Endometrial microvascular endothelial cells (primary cell): ENCODE measurements at regions not wholly inside any gene's neighbourhood (a gene's known extent, or its start where the extent isn't known, plus 50 kb on each side); places are given as distances from the start of the nearest gene placed in this dataset.
"Not testable (repeated sequence)": the region's sequence is repeated elsewhere in the genome, so short reads cannot be mapped to it uniquely, and the experiment has no call there.

Experiments
- in situ Hi-C: cut with HindIII; loops from 2 replicates; pipeline ENCODE4 v1.10.0; 2017; ENCODE audit warnings: low sequenced_read_pairs, low pct_unique_long_range_greater_than_20kb; ENCODE audit errors: inconsistent ontology term

DNA sequence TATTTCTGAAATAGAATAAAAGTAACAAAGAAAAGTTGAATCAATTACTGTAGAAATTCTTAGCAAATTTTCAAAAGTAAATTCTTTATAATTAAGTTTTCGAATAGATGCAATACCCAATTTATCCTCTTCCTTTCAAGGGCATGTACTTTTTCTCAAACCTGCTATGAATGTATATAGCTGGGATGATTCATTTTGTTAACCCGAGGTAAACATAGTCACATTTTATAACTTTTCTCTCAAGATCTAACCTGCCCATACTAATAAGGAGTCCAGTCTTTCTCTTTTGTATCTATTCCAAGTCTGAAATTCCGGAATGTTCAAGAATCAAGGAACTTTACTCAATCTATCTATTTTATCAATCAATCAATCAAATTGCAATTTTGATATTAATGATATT is 1072.9 kb downstream of the REEP3 start:
- in situ Hi-C loops, result no loop called here

- in situ Hi-C loops, result no loop called here
These were observed 1077.4 kb downstream of the REEP3 start for GRCh38 chr10:64598600-64598999.

DNA sequence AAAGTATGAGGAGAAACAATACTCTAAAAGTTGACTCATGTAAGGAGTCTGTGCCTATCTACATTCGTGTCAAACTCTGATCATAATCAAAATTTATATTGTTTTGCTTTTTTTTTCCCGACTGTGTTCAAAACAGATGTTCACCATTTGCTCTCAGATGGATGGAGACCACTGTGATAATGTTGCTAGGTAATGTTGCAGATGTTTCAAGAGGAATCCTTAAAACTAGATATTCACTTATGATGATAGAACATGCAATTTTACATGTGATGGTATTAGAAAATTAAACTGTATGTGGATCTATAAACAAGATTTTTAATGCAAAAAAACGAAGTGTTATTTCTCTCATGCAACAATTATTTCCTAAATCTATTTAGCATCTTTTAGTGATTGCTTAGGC is 1080.1 kb downstream of the REEP3 start:
- in situ Hi-C loops, result no loop called here

DNA sequence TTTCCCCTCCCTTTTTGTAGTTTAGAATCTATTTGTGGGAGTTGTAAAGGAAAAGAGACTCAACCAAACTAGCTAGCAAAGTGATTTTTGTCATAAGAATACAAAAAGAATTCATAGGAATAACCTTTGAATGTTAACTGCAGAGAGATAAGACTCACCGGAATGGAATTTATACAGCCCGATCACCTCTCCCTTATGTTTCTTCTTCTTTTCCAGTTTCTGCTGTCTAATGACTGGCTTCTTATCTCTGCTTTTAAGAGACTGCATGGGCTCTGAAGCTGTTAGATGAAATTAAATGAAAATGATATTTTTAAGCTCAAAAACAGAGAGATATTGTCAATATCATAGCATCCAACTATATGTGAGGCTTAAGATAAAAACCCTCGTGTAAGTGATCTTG is 1095.9 kb downstream of the REEP3 start:
- in situ Hi-C loops, result no loop called here

DNA sequence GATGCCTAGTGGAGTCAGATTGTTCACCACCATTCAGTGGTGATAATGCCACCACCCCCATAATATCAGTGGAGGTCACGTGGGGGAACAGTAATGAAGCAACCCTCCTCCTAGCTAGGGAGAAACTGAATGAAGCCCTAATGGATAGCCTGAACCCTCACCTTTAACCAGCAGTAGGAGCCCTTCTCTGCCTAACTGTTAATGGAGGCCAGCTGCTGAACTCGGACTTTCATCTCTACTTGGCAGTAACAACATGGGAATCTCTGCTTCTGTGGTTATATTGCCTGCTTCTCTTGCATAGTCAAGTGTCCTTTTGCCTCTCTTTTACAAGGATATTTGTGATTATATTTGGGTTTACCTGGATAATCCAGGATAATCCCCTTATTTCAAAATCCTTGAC is 1097.9 kb downstream of the REEP3 start:
- in situ Hi-C loops, result no loop called here

DNA sequence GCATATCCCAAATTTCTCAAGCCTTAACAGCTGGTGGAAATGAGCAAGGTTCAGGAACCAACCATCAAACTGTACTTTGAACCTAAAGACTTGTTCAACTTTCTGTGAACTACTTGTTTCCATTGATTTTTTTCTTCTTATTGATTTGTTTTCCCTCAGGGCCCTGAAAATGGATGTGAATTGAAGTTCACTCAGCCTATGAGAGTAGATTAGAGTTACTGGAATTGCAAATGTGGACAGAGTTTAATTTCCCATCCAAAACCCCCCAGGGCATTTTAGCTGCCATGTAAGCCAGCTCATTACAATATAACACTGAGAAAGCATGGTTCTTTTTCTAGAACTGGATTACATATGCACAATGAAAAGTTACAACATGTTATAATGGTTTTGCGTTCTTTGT is 1105.7 kb downstream of the REEP3 start:
- in situ Hi-C loops, result no loop called here

GRCh38 chr10:64630534-64630933 is 1109.3 kb downstream of the REEP3 start:
- in situ Hi-C loops, result no loop called here

DNA sequence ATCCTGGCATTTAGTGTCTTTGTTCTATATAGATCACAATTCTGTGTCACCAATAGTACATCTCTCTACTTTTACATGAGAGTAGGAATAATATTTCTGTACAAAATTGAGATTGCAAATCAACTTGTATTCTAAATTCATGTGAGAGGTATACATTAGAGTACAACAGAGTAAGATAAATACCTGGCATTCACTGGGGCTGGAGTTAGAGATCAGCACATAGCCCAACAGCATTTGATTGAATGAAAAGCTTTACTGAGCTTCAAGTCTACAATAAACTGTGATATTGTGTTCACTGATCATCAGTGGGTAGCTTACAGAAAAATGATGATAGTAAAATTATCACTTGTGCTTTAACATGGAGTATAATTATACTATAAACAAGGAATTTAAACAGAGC is 1114.7 kb downstream of the REEP3 start:
- in situ Hi-C loops, result no loop called here

GRCh38 chr10:64636461-64636860 is 1115.3 kb downstream of the REEP3 start:
- in situ Hi-C loops, result no loop called here

GRCh38 chr10:64637939-64638338 is 1116.7 kb downstream of the REEP3 start:
- in situ Hi-C loops, result no loop called here

GRCh38 chr10:64648915-64649314 is 1127.7 kb downstream of the REEP3 start:
- in situ Hi-C loops, result no loop called here

- in situ Hi-C loops, result no loop called here
These were observed 1137.3 kb downstream of the REEP3 start for GRCh38 chr10:64658528-64658927.

GRCh38 chr10:64659311-64659710 is 1138.1 kb downstream of the REEP3 start:
- in situ Hi-C loops, result no loop called here

GRCh38 chr10:64682043-64682442 is 1160.8 kb downstream of the REEP3 start:
- in situ Hi-C loops, result no loop called here

DNA sequence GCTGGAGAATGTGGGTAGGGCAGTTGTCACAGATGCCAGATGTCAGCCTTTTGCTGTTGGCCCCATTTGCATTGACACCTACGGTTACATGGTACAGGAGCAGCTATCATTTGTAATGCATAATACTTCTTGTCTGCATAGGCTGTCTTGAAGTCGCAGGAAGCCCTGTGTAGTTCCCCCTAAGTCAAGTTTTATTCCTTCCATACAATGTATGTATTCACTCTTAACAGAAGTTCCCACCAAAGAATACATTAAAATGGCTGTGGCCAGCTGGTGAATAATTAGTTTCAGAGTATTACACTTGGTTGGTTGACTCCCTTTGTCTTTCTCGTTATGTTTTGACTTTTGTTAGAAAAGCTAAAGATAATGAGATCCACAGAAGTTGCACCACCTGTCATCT is 1169.0 kb downstream of the REEP3 start:
- in situ Hi-C loops, result no loop called here

DNA sequence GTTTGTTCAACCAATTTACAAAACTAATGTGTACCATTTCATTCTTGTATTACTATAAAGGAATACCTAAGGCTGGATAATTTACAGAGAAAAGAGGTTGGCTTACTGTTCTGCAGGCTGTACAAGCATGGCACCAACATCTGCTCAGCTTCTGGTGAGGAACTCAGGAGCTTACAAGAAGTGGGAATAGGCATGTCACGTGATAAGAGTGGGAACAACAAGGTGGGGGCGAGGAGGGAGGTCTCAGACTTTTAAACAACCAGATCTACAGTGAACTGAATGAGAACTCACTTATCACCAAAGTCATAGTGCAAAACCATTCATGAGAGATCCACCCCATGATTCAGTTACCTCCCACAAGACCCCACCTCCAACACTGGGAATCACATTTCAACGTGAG is 1178.0 kb downstream of the REEP3 start:
- in situ Hi-C loops, result no loop called here

- in situ Hi-C loops, result not testable (repeated sequence)
These were observed 1180.9 kb downstream of the REEP3 start for GRCh38 chr10:64702086-64702485.

- in situ Hi-C loops, result no loop called here
These were observed 1187.9 kb downstream of the REEP3 start for GRCh38 chr10:64708884-64709681.

- in situ Hi-C loops, result no loop called here
These were observed 1205.3 kb downstream of the REEP3 start for GRCh38 chr10:64726466-64726865.

GRCh38 chr10:64731016-64731415 is 1209.8 kb downstream of the REEP3 start:
- in situ Hi-C loops, result no loop called here

GRCh38 chr10:64732372-64732957 is 1211.3 kb downstream of the REEP3 start:
- in situ Hi-C loops, result no loop called here
